Forelimb muscle (tissue), 1 donor: ENCODE measurements at regions not wholly inside any gene's neighbourhood (a gene's known extent, or its start where the extent isn't known, plus 50 kb on each side); places are given as distances from the start of the nearest gene placed in this dataset.

Source experiments
- DNase-seq: peaks from one replicate; pipeline ENCODE4 v3.0.0-alpha.2; 2013; ENCODE audit warnings: low read depth

- DNase-seq = no peak
These were observed 260.7 kb downstream of the AJAP1 start for GRCh38 chr1:4915154-4915553.

DNA sequence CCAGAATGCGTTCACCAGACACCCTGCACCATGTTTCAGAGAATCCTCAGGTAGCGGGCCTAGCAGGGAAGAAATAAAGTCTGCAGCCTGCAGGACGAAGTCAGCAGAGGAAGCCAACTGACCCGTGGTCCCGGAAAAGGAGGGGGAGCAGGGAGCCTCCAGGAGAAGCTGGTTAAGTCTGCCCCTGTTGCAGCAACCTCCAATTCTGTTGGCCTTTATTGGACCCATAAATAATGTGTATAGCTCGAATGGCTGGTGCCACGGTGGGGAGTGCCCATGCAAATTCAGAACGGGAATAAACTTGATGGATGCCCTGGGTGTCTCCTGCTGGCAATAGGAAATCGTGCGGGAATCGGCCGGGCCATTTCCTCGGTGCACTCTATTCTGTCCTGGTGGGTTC, 254.1 kb downstream of the AJAP1 start:
- no peak for DNase-seq

GRCh38 chr1:4894566-4894965, 240.2 kb downstream of the AJAP1 start:
- no peak for DNase-seq

- DNase-seq = no peak
These were observed 226.2 kb downstream of the AJAP1 start for GRCh38 chr1:4880626-4881025.

- no peak for DNase-seq
These were observed 223.0 kb downstream of the AJAP1 start for GRCh38 chr1:4877426-4877825.

GRCh38 chr1:4871373-4871772, 217.0 kb downstream of the AJAP1 start:
- DNase-seq = no peak

GRCh38 chr1:4868521-4868920, 214.1 kb downstream of the AJAP1 start:
- no peak for DNase-seq

- no peak for DNase-seq
These were observed 202.0 kb downstream of the AJAP1 start for GRCh38 chr1:4856396-4856795.

GRCh38 chr1:4854367-4854766, 200.0 kb downstream of the AJAP1 start:
- no peak for DNase-seq

DNA sequence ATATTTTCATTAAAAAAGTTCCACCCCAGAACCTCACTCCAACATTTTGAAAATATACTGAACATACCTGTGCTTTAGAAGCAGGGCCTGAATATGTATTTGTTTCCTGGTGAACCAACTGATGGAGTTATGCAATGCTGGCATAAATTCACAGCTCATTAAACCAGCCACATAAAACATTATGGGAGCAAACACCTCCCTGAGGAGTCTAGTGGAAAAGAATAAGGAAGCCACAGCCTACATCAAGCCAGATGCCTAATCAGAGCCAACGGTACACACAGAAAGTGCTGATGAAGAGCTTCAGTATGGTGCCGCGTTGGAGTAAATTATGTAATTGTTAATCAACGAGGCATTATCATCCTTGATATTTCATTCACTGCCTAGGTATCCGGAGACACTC, 199.5 kb downstream of the AJAP1 start:
- DNase-seq = no peak

DNA sequence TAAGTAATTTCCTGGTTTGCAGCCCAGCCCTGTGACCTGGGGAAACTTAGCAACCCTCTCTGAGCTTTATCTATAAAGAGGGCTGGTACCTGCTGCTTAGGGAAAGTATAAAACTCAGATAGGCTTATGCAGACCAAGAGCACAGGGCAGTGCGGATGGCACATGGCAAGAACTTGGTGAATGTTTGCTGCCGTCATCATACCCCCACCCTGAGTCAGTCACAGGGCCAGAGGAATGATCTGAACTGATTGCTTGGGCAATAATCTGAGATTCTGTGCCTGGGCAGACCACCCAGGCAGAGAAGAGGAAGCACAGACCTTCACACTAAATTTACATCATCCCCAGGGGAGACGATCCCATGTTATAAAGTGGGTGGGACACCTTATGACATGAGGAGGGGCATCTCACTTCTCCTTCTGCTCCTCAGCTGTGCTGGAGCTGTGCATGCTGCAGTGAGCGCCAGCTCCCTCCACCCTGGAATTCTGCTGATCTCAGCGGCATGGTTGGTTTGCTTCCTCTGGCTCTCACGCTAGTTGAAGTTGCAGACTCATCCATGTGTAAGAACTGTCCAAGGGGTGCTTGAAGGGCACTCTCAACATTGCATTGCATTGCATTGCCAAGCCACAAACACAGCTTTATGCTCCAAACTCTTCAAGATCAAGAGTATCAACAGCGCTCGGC, 197.1 kb downstream of the AJAP1 start:
- no peak for DNase-seq

- DNase-seq = no peak
These were observed 194.0 kb downstream of the AJAP1 start for GRCh38 chr1:4848431-4848830.

GRCh38 chr1:4847711-4848110, 193.3 kb downstream of the AJAP1 start:
- no peak for DNase-seq
